ENCODE measurements at regions not wholly inside any gene's neighbourhood (a gene's known extent, or its start where the extent isn't known, plus 50 kb on each side); places are given as distances from the start of the nearest gene placed in this dataset.

- Mint-ChIP-seq H3K27me3 (no peaks in the 10 kb centered on the region), H3K9me3 (ENCODE audit: low read depth) (peaks cover 3% of the 10 kb centered on the region), H3K4me3 (ENCODE audit: low read depth) (no peak overlapping the region), H3K27ac (no peak overlapping the region), H3K36me3 (ENCODE audit: insufficient read depth) (no peaks in the 10 kb centered on the region), H3K4me1 (ENCODE audit: low read depth) (peaks cover 3% of the 10 kb centered on the region)
- no peak for DNase-seq (ENCODE audit: low spot score, unreplicated experiment)
- no peak for TF ChIP-seq CTCF (IDR thresholded peaks at IDR 0.05; ENCODE audit: unreplicated experiment)
Observed at GRCh38 chr3:115518100-115518852, 105.0 kb upstream of the GAP43 start.

- Mint-ChIP-seq H3K27ac (no peak overlapping the region), H3K36me3 (ENCODE audit: insufficient read depth) (no peaks in the 10 kb centered on the region)
Observed at GRCh38 chr3:115520241-115520640, 103.1 kb upstream of the GAP43 start.

GRCh38 chr3:115520651-115521245 lies 102.6 kb upstream of the GAP43 start:
- Mint-ChIP-seq H3K9me3 (ENCODE audit: low read depth) (no peaks in the 10 kb centered on the region), H3K36me3 (ENCODE audit: insufficient read depth) (no peaks in the 10 kb centered on the region), H3K27ac (no peak overlapping the region), H3K4me1 (ENCODE audit: low read depth) (no peaks in the 10 kb centered on the region), H3K27me3 (no peaks in the 10 kb centered on the region), H3K4me3 (ENCODE audit: low read depth) (no peak overlapping the region)
- TF ChIP-seq CTCF (IDR thresholded peaks at IDR 0.05; ENCODE audit: unreplicated experiment), result no peak
- no peak for DNase-seq (ENCODE audit: low spot score, unreplicated experiment)

More at GRCh38 chr3:115520241-115520640, 103.1 kb upstream of the GAP43 start:
- H3K9me3 Mint-ChIP-seq (ENCODE audit: low read depth), result no peaks in the 10 kb centered on the region
- DNase-seq (ENCODE audit: low spot score, unreplicated experiment), result no peak
- no peaks in the 10 kb centered on the region for H3K4me1 Mint-ChIP-seq (ENCODE audit: low read depth)
- H3K4me3 Mint-ChIP-seq (ENCODE audit: low read depth), result no peak overlapping the region
- TF ChIP-seq CTCF (IDR thresholded peaks at IDR 0.05; ENCODE audit: unreplicated experiment), result no peak
- no peaks in the 10 kb centered on the region for H3K27me3 Mint-ChIP-seq

GRCh38 chr3:115523458-115523857 lies 99.9 kb upstream of the GAP43 start:
- Mint-ChIP-seq H3K27me3 (no peaks in the 10 kb centered on the region), H3K4me1 (ENCODE audit: low read depth) (no peaks in the 10 kb centered on the region), H3K4me3 (ENCODE audit: low read depth) (no peak overlapping the region), H3K36me3 (ENCODE audit: insufficient read depth) (no peaks in the 10 kb centered on the region), H3K27ac (no peak overlapping the region), H3K9me3 (ENCODE audit: low read depth) (no peaks in the 10 kb centered on the region)
- no peak for DNase-seq (ENCODE audit: low spot score, unreplicated experiment)
- no peak for TF ChIP-seq CTCF (IDR thresholded peaks at IDR 0.05; ENCODE audit: unreplicated experiment)

- no peak for TF ChIP-seq CTCF (IDR thresholded peaks at IDR 0.05; ENCODE audit: unreplicated experiment)
- Mint-ChIP-seq H3K4me1 (ENCODE audit: low read depth) (no peaks in the 10 kb centered on the region), H3K27ac (no peak overlapping the region), H3K36me3 (ENCODE audit: insufficient read depth) (no peaks in the 10 kb centered on the region), H3K9me3 (ENCODE audit: low read depth) (peaks cover 2% of the 10 kb centered on the region), H3K4me3 (ENCODE audit: low read depth) (no peak overlapping the region), H3K27me3 (no peaks in the 10 kb centered on the region)
- DNase-seq (ENCODE audit: low spot score, unreplicated experiment), result no peak
Observed at GRCh38 chr3:115524549-115524948, 98.8 kb upstream of the GAP43 start.
